Iris pigment epithelial cell (primary cell): ENCODE measurements at regions not wholly inside any gene's neighbourhood (a gene's known extent, or its start where the extent isn't known, plus 50 kb on each side); places are given as distances from the start of the nearest gene placed in this dataset.
"Not testable (repeated sequence)": the region's sequence is repeated elsewhere in the genome, so short reads cannot be mapped to it uniquely, and the experiment has no call there.

Experiments used
- DNase-seq: peaks from one replicate; pipeline ENCODE4 v3.0.0-alpha.2; 2011; ENCODE audit warnings: low read depth

DNA sequence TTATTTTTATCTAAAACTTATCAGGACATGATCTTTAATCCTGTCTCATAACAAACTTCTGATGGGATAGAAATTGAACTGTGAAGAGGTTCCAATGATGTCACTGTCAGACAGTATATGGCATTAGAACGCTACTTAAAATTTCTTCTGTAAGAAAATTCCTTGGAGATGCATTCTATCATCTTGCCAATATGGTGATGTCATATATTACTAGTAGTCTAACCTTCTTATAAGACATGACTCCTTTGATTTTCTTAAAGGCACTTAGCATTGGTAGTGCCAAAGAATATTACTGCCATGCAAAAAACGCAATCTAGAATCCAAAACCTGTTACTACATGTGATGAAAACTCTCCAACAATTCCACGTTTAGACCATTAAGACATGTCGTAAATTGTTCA, 131.1 kb downstream of the SLC25A46 start:
- DNase-seq: no peak

DNA sequence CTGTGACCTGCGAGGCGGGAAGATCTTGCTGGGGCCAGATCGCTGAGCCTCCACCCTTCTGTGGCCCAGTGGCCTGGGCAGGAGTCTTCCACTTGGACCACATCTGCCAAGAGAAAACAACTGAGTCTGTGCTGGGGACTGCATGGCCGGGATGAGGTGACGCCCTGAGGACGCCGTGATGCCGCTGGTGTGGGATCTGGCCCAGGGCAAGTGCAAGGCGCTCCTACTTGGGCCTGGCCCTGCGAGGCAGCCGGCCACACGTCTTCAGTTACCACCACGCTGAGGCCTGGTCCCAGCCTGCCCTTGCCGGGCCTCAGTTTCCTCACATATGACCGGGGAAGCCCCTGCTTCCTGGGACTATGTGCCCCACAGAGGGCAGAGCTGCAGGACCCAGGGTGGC, 133.4 kb downstream of the SLC25A46 start:
- no peak for DNase-seq

GRCh38 chr5:110872963-110873362, 134.2 kb downstream of the SLC25A46 start:
- no peak for DNase-seq

GRCh38 chr5:110873773-110874437, 135.1 kb downstream of the SLC25A46 start:
- DNase-seq: no peak

- DNase-seq: not testable (repeated sequence)
Observed at GRCh38 chr5:110875115-110875514, 136.3 kb downstream of the SLC25A46 start.

DNA sequence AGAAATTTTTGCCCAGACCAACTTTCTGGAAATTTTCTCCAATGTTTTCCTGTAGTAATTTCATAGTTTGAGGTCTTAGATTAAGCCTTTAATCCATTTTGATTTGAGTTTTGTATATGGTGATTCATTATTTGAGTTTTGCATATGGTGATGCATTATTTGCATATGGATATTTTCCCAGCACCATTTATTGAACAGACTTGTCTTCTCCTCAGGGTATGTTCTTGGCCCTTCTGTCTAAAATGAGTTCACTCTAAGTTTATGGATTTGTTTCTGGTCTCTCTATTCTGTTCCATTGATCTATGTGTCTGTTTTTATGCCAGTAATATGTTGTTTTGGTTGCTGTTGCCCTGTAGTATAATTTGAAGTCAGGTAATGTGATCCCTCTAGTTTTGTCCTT, 139.3 kb downstream of the SLC25A46 start:
- DNase-seq: no peak

DNA sequence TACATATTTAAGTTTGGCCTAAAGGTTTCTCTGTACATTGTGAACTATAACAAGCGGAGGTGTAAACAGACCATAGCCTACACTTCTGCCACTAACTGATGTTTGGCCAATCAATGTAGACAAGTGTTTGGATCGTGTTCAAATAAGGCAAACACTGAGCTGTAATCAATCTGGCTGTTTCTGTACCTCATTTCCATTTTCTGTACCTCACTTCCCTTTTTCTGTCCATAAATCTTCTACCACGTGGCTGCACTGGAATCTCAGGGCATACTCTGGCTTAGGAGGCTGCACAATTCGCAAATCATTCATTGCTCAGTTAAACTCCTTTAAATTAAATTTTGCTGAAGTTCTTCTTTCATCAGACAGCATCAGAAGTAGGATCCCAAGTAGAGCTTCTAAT, 140.9 kb downstream of the SLC25A46 start:
- DNase-seq: no peak

GRCh38 chr5:110880413-110880812, 141.6 kb downstream of the SLC25A46 start:
- DNase-seq: peak; percentile 86

GRCh38 chr5:110884005-110884404, 145.2 kb downstream of the SLC25A46 start:
- peak; percentile 55 for DNase-seq

DNA sequence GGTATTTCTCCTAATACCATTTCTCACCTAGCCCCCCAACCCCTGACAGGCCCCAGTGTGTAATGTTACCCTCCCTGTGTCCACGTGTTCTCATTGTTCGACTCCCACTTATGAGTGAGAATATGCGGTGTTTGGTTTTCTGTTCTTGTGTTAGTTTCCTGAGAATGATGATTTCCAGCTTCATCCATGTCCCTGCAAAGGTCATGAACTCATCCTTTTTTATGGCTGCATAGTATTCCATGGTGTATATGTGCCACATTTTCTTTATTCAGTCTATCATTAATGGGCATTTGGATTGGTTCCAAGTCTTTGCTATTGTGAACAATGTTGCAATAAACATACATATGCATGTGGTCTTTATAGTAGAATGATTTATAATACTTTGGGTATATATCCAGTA, 148.4 kb downstream of the SLC25A46 start:
- not testable (repeated sequence) for DNase-seq

- not testable (repeated sequence) for DNase-seq
Observed at GRCh38 chr5:110893854-110894483, 155.2 kb downstream of the SLC25A46 start.

DNA sequence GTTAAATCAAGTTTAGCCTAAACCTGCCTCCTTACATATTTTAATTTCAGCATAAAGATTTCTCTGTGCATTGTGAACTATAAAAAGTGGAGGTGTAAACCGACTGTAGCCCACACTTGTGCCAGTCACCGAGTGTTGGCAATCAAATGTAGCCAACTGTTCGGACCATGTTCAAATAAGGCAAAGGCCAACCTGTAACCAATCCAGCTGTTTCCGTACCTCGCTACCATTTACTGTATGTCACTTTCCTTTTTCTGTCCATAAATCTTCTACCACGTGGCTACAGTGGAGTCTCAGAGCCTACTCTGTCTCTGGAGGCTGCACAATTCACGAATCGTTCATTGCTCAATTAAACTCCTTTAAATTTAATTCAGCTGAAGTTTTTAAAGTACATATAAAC, 156.0 kb downstream of the SLC25A46 start:
- DNase-seq: no peak

- peak; percentile 88 for DNase-seq
Observed at GRCh38 chr5:110896901-110897300, 158.1 kb downstream of the SLC25A46 start.

DNA sequence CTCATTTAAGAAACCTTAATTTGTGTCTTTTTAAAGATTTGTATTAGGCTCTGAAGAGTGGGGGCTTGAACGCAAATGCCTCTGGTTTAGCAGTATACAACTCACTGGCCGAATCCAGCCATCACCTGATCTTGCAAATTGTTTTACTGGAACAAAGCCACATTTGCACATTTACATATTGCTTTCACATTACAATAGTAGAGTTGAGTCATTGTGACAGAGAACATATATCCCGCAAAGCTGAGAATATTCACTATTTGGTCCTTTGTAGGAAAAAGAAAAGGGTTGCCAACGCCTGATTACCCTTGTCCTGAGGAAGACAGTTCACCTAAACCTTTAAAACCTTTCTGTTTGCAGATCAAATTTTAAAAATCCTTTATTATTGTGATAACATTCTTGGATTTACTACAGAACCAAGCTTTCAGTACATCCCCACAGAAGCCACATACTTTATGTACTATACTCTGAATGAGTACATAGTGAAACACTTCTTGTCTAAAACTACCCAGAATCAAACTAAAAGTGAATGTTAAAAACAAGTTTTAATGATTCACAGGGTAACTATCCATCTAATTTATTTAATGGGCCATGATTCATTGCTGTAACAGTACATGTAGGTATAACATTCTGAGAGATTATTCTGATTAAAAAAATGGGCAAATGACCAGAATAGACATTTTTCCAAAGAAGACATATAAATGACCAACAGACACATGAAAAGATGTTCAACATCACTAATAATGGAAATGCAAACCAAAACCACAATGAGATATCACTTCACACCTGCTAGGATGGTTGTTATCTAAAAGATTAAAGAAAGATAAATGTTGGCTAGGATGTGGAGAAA, 161.0 kb downstream of the SLC25A46 start:
- DNase-seq: peak; percentile 71

GRCh38 chr5:110900829-110901228, 162.0 kb downstream of the SLC25A46 start:
- peak; percentile 94 for DNase-seq

- DNase-seq: peak; percentile 30
Observed at GRCh38 chr5:110903966-110904365, 165.2 kb downstream of the SLC25A46 start.

GRCh38 chr5:110908848-110909247, 162.7 kb upstream of the TSLP start:
- DNase-seq: no peak

DNA sequence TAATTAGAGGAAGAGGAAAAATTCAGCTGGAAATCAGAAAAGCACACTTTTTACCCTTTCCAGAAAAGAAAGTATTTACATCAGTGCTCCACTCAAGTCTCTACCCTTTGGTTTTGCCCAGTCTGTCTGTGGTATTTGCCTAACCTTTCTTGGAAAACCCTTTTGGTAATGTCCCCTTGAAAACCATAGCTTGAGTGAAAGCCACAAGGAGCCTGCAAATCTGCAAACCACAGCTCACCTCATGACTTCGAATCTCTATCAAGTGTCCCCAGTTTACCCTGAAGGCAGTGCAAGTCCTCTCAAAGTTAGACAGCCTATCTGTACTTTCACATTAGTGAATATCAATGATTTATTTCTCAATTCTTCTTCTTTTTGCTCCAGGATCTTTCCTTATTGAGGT, 162.1 kb upstream of the TSLP start:
- peak; percentile 20 for DNase-seq

- DNase-seq: peak; percentile 61
Observed at GRCh38 chr5:110909950-110910349, 161.6 kb upstream of the TSLP start.

DNA sequence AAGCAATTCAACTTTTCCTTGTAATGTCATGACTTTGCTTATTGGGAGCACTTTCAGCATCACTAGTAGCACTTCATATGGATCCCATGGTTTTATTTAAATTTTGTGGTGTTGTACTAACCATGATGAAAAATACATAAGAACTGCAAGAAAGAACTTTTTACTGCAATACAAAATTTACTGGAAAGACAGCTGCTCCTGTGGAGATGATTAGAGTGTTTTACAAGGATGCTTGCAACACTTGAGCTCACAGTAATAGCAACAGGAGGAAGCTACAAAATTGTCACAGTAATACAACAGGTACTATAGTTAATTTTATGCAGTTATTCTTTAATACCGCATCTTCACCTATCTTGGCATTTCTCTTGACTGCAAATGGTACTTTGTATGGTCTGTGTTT, 158.3 kb upstream of the TSLP start:
- no peak for DNase-seq

DNA sequence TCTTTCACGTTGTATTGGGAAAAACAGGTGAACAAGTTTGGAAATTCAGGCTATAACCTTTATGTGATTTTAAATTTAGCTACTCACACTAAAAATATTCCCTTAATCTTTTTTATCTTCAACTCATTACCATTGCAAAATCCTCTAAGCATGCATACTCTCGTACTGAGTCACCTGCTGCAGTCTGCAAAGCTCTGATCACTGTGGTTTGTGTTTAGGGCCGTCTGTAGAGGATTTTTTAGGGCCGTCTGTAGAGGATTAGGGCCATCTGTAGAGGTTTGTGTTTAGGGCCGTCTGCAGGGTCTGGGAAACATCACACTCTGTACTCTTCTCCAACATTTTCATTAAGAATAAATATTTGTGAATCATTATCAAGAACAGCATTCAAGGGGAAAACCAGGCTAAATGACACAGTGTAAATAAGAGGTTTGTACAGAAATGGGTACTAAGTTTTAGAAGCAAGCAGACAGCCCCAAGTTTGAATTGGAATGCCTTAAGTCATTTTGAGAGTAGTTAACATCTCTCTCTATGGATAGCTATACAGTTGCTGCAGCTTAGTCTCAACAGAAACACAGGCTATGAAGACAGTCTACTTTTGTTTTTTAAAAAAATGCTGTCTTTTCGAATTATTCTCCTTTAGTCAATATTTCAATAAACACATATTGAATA, 155.0 kb upstream of the TSLP start:
- DNase-seq: peak; percentile 96

DNA sequence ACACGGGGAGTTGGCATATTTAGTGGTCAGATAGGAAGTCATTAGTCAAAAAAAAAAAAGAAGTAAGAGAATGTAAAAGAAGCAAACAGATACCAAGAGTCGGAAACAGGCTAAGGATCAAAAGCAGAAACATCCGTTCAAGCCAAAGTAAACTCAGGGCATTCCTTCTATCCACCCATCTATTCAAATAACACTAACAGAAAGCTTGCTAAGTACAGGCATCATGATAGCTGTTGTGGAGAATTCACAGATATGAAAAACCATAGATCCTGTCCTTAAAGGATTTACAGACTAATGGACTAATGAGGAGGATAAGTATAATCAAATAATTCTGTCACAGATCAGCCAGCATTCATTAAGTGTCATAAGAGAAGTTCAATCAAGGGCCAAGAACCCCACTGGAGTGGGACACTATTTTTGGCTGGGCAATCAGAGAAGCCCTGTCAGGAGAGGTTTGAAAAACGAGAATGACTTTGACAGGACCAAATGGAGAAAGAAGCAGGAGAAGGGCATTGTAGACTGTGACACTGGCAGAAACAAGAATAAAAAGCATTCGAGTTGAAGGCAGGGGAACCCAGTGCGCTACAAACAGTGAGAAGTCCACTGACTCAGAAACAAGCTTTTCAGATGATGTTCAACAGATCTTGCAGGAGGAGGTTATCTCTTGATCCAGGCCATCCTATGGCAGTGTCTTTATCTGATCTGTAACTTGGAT, 154.2 kb upstream of the TSLP start:
- peak; percentile 81 for DNase-seq
